ENCODE measurements at regions not wholly inside any gene's neighbourhood (a gene's known extent, or its start where the extent isn't known, plus 50 kb on each side); places are given as distances from the start of the nearest gene placed in this dataset.

DNA sequence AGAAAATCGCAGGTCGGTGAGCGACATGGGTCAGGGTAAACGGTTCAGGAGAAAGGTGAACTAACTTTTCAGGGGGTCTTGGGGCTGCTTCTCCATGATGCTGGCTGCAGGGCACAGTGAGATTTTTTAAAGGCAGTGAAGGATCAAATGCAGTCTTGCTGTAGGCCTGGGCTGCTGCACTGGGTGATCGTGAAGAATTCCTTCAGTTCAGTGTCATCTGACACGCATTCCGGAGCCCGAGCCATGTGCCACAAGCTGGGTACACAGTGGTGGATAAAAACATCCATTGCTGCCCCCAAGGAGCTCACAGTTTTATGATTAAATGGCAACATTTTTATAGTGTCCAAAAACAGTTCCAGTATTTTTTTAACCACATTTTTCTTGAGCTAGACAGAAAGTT is 56.3 kb upstream of the GPR12 start:
- DNase-seq = no peak
- Histone ChIP-seq H3K4me1 (no peaks in the 10 kb centered on the region), H3K27me3 (ENCODE audit: low read depth) (peaks cover 5% of the 10 kb centered on the region), H3K9me3 (no peaks in the 10 kb centered on the region), H3K4me3 (no peak overlapping the region), H3K27ac (no peak overlapping the region), H3K36me3 (no peaks in the 10 kb centered on the region)
- intact Hi-C loops (cut with DNase I) = no loop called here
- TF ChIP-seq, protein P1, sequence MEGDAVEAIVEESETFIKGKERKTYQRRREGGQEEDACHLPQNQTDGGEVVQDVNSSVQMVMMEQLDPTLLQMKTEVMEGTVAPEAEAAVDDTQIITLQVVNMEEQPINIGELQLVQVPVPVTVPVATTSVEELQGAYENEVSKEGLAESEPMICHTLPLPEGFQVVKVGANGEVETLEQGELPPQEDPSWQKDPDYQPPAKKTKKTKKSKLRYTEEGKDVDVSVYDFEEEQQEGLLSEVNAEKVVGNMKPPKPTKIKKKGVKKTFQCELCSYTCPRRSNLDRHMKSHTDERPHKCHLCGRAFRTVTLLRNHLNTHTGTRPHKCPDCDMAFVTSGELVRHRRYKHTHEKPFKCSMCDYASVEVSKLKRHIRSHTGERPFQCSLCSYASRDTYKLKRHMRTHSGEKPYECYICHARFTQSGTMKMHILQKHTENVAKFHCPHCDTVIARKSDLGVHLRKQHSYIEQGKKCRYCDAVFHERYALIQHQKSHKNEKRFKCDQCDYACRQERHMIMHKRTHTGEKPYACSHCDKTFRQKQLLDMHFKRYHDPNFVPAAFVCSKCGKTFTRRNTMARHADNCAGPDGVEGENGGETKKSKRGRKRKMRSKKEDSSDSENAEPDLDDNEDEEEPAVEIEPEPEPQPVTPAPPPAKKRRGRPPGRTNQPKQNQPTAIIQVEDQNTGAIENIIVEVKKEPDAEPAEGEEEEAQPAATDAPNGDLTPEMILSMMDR (IDR thresholded peaks at IDR 0.05) = no peak
- no peak for ATAC-seq

DNA sequence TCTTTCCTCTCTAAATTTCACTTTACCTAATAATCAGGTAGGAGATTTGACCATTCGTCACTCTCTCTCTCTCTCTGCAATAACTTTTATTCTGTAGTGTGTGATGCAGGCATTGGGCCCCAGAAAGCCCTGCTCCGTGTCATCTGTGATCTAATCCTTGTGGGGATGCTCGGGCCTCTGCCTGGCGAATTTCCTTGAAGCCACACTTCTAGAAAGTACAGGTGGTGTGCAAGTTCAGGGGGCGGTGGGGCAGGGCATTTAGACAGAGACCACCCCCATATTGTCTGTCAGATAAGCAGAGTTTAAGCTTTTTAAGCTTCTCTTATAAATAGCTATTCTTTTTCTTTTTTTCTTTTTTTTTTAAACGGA is 53.4 kb upstream of the GPR12 start:
- H3K27me3 ChIP-seq (ENCODE audit: low read depth) = peaks cover 5% of the 10 kb centered on the region
- TF ChIP-seq, protein P1 (IDR thresholded peaks at IDR 0.05) = no peak
- intact Hi-C loops (cut with DNase I) = no loop called here
- ATAC-seq (no peak), DNase-seq (no peak)
- no peaks in the 10 kb centered on the region for H3K9me3 ChIP-seq
- no peak overlapping the region for H3K27ac ChIP-seq
- no peak overlapping the region for H3K4me3 ChIP-seq
- no peaks in the 10 kb centered on the region for H3K4me1 ChIP-seq
- no peaks in the 10 kb centered on the region for H3K36me3 ChIP-seq

DNA sequence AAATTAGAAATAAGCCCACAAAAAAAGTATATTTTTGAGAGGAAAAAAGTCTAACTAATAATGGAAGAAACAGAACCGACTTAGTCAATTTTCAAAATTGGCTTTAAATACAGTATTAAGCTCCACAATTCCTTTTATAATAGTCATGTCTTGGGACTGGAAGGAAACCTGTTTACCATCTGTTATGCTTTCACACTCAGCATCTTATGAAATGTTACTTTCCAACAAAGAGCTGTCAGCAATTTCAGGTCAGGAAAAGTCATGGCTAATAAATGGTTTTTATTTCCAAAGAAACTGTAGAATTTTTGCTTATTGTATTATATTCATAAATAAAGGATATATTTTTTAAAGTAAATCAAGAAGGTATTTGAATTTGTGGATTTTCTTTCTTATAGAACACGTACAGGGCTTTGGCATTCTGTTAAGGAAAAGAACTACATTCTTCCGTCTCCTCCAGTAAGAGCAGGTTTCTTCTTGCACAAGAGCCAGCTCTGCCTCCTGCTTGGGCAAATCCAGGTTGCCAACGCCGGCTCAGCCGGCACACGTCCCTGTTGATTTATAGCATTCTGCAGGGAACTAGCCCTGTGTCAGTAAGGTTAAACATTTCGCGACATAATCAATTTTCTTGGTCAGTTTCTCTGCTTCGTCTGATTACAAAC is 52.9 kb upstream of the GPR12 start:
- intact Hi-C loops (cut with DNase I) = no loop called here
- ATAC-seq = no peak

DNA sequence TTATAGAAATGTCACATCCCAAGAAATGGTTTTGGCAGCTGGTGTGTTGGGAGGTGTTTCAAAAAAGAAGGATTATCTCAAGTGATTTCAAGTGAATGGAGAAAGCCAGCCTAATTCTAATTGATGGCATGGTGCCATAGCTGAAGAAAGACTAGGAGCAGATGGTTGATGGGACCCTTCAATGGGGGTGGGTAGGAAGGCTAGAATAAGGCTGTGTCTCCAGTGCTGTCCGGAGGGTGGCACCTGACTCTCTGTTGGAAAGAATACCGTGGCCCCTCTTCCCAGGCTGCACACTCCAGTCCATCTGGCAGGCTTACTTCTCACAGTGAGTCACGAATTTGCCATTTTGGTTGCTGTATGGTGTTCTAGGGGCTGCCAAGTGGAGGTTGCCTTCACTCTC is 51.0 kb upstream of the GPR12 start:
- Histone ChIP-seq H3K27ac (no peak overlapping the region), H3K9me3 (no peaks in the 10 kb centered on the region), H3K4me3 (no peak overlapping the region), H3K36me3 (no peaks in the 10 kb centered on the region), H3K27me3 (ENCODE audit: low read depth) (peaks cover 10% of the 10 kb centered on the region), H3K4me1 (no peaks in the 10 kb centered on the region)
- no peak for ATAC-seq
- intact Hi-C loops (cut with DNase I) = no loop called here
- TF ChIP-seq, protein P1 (IDR thresholded peaks at IDR 0.05) = no peak
- DNase-seq = no peak

More for the DNA sequence above, 52.9 kb upstream of the GPR12 start:
- Histone ChIP-seq H3K4me1 (no peaks in the 10 kb centered on the region), H3K9me3 (no peaks in the 10 kb centered on the region), H3K4me3 (no peak overlapping the region), H3K27ac (no peak overlapping the region), H3K27me3 (ENCODE audit: low read depth) (peaks cover 5% of the 10 kb centered on the region), H3K36me3 (no peaks in the 10 kb centered on the region)
- TF ChIP-seq, protein P1 (IDR thresholded peaks at IDR 0.05) = no peak
- DNase-seq = no peak

Measured in lower lobe of right lung (tissue), 2 donors.